A673 (cell line): ENCODE measurements at regions not wholly inside any gene's neighbourhood (a gene's known extent, or its start where the extent isn't known, plus 50 kb on each side); places are given as distances from the start of the nearest gene placed in this dataset.

Experiments used
- BruUV-seq: library from RNA; stranded (reverse); fragments of 400-500 nt; replicated peaks from 2 replicates; lab custom pipeline; 2021; lab: Mats Ljungman, UMichigan
- CTCF ChIA-PET: fragments of 300-600 bp; sonication (Branson Sonifier 250); formaldehyde crosslinking; loops from one replicate; lab custom pipeline; 2022; ENCODE audit warnings: antibody characterized with exemption; lab: Charles Lee
- POLR2A ChIA-PET: fragments of 300-600 bp; sonication (Branson Sonifier 250); formaldehyde crosslinking; loops from one replicate; lab custom pipeline; 2022; ENCODE audit warnings: antibody characterized with exemption; ENCODE audit not compliant: low non-redundant PET; lab: Charles Lee
- DNase-seq: peaks from one replicate; pipeline ENCODE4 v3.0.0-alpha.2; 2015; ENCODE audit warnings: low spot score
- H3K27ac ChIP-seq: fragments of 200-600 bp; sonication (generic); 2 replicates; pipeline ENCODE4 v1.5.1; 2016; ENCODE audit warnings: mixed run types, low read depth, mild to moderate bottlenecking, mixed read lengths, antibody characterized with exemption, low read length; ENCODE audit not compliant: poor library complexity, severe bottlenecking
- H3K27me3 ChIP-seq: fragments of 200-600 bp; sonication (generic); replicated peaks from 2 replicates; pipeline ENCODE4 v1.6.1; 2017; ENCODE audit warnings: mixed run types, low read depth, mild to moderate bottlenecking, mixed read lengths, antibody characterized with exemption, low read length; ENCODE audit not compliant: insufficient read depth, poor library complexity
- H3K36me3 ChIP-seq: fragments of 200-600 bp; sonication (generic); 2 replicates; pipeline ENCODE4 v1.6.1; 2016; ENCODE audit warnings: mixed run types, mild to moderate bottlenecking, mixed read lengths, antibody characterized with exemption, low read length; ENCODE audit not compliant: insufficient read depth, poor library complexity, severe bottlenecking
- H3K4me1 ChIP-seq: fragments of 200-600 bp; sonication (generic); 2 replicates; pipeline ENCODE4 v1.6.1; 2017; ENCODE audit warnings: mixed run types, mild to moderate bottlenecking, mixed read lengths, antibody characterized with exemption, low read length; ENCODE audit not compliant: insufficient read depth, poor library complexity, severe bottlenecking
- H3K4me3 ChIP-seq: fragments of 200-600 bp; sonication (generic); 2 replicates; pipeline ENCODE4 v1.5.1; 2016; ENCODE audit warnings: low read depth, mixed run types, mild to moderate bottlenecking, mixed read lengths, low read length; ENCODE audit not compliant: poor library complexity, severe bottlenecking
- H3K9me3 ChIP-seq: fragments of 200-600 bp; sonication (generic); 2 replicates; pipeline ENCODE4 v1.6.1; 2016; ENCODE audit warnings: mixed run types, low read depth, mild to moderate bottlenecking, mixed read lengths, antibody characterized with exemption, low read length; ENCODE audit not compliant: poor library complexity, severe bottlenecking
- CTCF ChIP-seq: fragments of 300-800, 200-600 bp; sonication (generic); conservative IDR thresholded peaks from 2 replicates; pipeline ENCODE4 v1.5.1; 2017; ENCODE audit warnings: low read depth, mild to moderate bottlenecking, antibody characterized with exemption, low read length, moderate library complexity, mixed read lengths
- EZH2 ChIP-seq: fragments of 200-600 bp; sonication (generic); IDR thresholded peaks from 2 replicates; pipeline ENCODE4 v1.6.1; 2017; ENCODE audit warnings: borderline replicate concordance, low read depth, mild to moderate bottlenecking, mixed read lengths, antibody characterized with exemption, low read length; ENCODE audit not compliant: poor library complexity, severe bottlenecking
- intact Hi-C: fragments of 100-400 bp; cut with micrococcal nuclease; formaldehyde crosslinking; loops from one replicate; pipeline ENCODE4 v1.10.0; 2022; ENCODE audit not compliant: unreplicated experiment

GRCh38 chr17:79520167-79521165, 90.4 kb downstream of the RBFOX3 start:
- CTCF ChIA-PET, result no interaction called here
- Histone ChIP-seq H3K4me3 (no peak overlapping the region), H3K4me1 (no peaks in the 10 kb centered on the region), H3K27me3 (peaks cover 73% of the 10 kb centered on the region), H3K27ac (no peak overlapping the region), H3K36me3 (no peaks in the 10 kb centered on the region), H3K9me3 (no peaks in the 10 kb centered on the region)
- POLR2A ChIA-PET, result no interaction called here
- TF ChIP-seq CTCF (no peak), EZH2 (no peak)
- intact Hi-C loops, result no loop called here
- no peak for DNase-seq
- BruUV-seq, result no TSS peak

DNA sequence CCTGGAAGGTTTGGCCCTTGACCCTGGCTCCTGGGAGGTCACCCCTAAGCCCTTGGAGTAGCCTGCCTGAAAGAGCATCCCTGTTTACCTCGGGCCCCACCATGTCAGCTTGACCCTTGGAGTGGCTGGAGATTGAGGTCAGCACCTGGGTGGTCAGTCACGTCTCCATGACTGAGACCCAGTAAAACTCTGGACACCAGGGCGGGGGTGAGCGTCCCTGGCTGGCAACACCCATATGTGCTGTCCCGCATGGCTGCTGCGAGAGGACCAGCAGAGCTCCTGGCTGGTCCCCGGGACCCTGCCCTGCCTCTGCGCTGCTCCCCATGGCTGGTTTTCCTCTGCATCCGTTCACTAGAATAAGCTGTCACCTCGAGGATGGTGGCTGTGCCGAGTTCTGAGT, 91.2 kb downstream of the RBFOX3 start:
- no TSS peak for BruUV-seq
- CTCF ChIA-PET, result no interaction called here
- no peaks in the 10 kb centered on the region for H3K4me1 ChIP-seq
- H3K27me3 ChIP-seq, result peaks cover 65% of the 10 kb centered on the region
- intact Hi-C loops, result no loop called here
- H3K36me3 ChIP-seq, result no peaks in the 10 kb centered on the region
- POLR2A ChIA-PET, result no interaction called here
- no peak overlapping the region for H3K4me3 ChIP-seq
- no peak for DNase-seq
- TF ChIP-seq CTCF (no peak), EZH2 (no peak)
- H3K9me3 ChIP-seq, result no peaks in the 10 kb centered on the region
- H3K27ac ChIP-seq, result no peak overlapping the region

DNA sequence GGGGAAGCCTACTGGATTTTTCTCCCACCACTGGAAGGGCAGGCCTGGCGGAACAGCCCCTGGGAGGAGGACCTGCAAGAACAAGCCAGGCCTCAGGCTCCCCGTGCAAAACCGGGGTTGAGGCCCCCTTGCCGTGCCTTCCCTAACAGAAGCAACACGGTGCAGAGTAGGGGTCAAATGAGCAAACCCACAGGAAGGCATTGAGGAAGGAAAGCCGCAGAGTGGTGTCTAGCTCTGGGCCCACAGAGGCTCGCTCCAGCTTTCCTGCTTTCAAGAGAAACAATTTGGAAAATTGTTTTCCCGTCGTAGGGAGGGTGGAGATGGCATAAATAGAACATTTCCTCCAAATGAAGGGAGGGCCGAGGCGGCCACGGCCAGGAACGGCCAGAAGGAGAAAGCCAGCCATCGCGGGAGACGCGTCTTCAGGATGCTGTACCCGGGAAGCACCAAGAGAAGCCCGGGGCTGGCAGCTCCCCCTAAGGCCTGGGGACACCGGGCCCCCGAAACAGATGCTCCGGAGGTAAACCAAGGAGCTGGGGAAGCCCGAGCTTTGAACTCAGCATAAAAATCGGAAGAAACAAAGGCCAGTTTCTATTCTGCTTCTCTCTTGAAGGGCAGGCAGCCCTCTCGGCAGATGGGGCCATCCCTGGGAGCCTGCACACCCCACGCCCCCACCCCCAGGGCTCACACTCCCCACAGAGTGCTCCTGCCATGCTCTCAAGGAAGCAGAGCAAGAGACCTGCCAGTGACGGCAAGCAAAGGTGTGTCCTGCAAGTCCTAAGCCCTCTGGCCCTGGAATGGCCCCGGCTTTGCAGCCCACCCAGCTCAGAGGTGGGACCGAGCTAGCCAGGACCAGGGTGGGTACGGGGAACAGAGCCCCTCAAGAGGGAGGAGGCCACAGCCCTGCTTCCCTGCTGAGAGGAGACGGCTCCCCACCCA, 92.0 kb downstream of the RBFOX3 start:
- TF ChIP-seq CTCF (no peak), EZH2 (no peak)
- H3K4me3 ChIP-seq, result no peak overlapping the region
- no peaks in the 10 kb centered on the region for H3K36me3 ChIP-seq
- no peaks in the 10 kb centered on the region for H3K4me1 ChIP-seq
- peaks cover 57% of the 10 kb centered on the region for H3K27me3 ChIP-seq
- intact Hi-C loops, result no loop called here
- no TSS peak for BruUV-seq
- ChIA-PET CTCF (no interaction called here), POLR2A (no interaction called here)
- H3K9me3 ChIP-seq, result no peaks in the 10 kb centered on the region
- DNase-seq, result no peak
- no peak overlapping the region for H3K27ac ChIP-seq
